Tibial artery (tissue), 4 donors: ENCODE measurements at regions not wholly inside any gene's neighbourhood (a gene's known extent, or its start where the extent isn't known, plus 50 kb on each side); places are given as distances from the start of the nearest gene placed in this dataset.

Experiments
- DNase-seq, 2 donors: peaks; one replicate each; pipeline ENCODE4 v3.0.0-alpha.2; 2019
- H3K27ac ChIP-seq, 2 donors: fragments of 200-600 bp; sonication (generic) in 1 of 2; 1 replicate in 1 of 2; 2 replicates in 1 of 2; pipeline ENCODE4 v1.5.1; 2018 to 2019; ENCODE audit warnings: mild to moderate bottlenecking in 1 of 2
- H3K27me3 ChIP-seq, 2 donors: fragments of 200-600 bp; sonication (generic) in 1 of 2; one replicate each; pipeline versions ENCODE4 v1.5.1 to v1.6.0; 2016 to 2019
- H3K36me3 ChIP-seq, 3 donors: fragments of 200-600 bp; sonication (generic) in 2 of 3; one replicate each; pipeline ENCODE4 v1.5.1; 2016 to 2019; ENCODE audit warnings: mild to moderate bottlenecking in 2 of 3
- H3K4me1 ChIP-seq, 4 donors: fragments of 200-600 bp; sonication (generic) in 2 of 4; 1 replicate in 3 of 4; 2 replicates in 1 of 4; pipeline ENCODE4 v1.5.1; 2016 to 2019
- H3K4me3 ChIP-seq, 2 donors: fragments of 200-600 bp; sonication (generic) in 1 of 2; 1 replicate in 1 of 2; 2 replicates in 1 of 2; pipeline ENCODE4 v1.5.1; 2018 to 2019; ENCODE audit warnings: mild to moderate bottlenecking in 2 of 2
- H3K9me3 ChIP-seq, 3 donors: fragments of 200-600 bp; sonication (generic) in 1 of 3; one replicate each; pipeline ENCODE4 v1.5.1; 2016 to 2019
- intact Hi-C: fragments of 100-400 bp; cut with DNase I; formaldehyde crosslinking; loops from one replicate; pipeline ENCODE4 v1.15.0; 2023; ENCODE audit warnings: low total_unique reads
- TF ChIP-seq, protein P1 (sequence below), 2 experiments: fragments of 200-600 bp in 1 of 2; fragments of 450-650 bp in 1 of 2; IDR thresholded peaks; one replicate each; pipeline ENCODE4 v1.5.1; 2017 to 2019; ENCODE audit warnings: antibody characterized with exemption in 2 of 2, mild to moderate bottlenecking in 1 of 2, moderate library complexity in 1 of 2

DNA sequence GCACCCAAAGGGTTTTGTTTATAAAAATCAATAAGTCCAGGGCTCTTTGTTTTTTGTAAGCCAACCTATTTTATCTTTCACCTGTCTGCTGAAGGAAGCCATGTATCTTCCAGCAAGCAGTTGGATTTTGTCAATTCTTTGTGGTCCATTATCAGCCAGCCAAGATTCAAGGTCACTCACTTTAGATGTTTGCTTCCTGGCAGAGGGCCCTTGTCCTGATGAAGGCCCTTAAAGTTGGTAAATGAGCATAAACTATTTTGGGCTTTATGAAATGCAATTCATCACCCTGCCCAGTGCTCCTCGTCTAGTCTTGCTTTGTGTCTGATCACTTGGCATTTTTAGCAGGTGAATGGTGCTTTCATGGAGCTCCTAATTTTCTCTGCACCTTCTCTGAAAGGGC is 1004.2 kb downstream of the GRID1 start:
- Histone ChIP-seq H3K9me3 (no peaks in the 10 kb centered on the region), H3K27me3 (no peaks in the 10 kb centered on the region), H3K36me3 (no peaks in the 10 kb centered on the region), H3K4me1 (no peaks in the 10 kb centered on the region), H3K27ac (no peak overlapping the region), H3K4me3 (no peak overlapping the region)
- DNase-seq: no peak
- TF ChIP-seq, protein P1, sequence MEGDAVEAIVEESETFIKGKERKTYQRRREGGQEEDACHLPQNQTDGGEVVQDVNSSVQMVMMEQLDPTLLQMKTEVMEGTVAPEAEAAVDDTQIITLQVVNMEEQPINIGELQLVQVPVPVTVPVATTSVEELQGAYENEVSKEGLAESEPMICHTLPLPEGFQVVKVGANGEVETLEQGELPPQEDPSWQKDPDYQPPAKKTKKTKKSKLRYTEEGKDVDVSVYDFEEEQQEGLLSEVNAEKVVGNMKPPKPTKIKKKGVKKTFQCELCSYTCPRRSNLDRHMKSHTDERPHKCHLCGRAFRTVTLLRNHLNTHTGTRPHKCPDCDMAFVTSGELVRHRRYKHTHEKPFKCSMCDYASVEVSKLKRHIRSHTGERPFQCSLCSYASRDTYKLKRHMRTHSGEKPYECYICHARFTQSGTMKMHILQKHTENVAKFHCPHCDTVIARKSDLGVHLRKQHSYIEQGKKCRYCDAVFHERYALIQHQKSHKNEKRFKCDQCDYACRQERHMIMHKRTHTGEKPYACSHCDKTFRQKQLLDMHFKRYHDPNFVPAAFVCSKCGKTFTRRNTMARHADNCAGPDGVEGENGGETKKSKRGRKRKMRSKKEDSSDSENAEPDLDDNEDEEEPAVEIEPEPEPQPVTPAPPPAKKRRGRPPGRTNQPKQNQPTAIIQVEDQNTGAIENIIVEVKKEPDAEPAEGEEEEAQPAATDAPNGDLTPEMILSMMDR (IDR thresholded peaks at IDR 0.05): no peak
- intact Hi-C loops: no loop called here

DNA sequence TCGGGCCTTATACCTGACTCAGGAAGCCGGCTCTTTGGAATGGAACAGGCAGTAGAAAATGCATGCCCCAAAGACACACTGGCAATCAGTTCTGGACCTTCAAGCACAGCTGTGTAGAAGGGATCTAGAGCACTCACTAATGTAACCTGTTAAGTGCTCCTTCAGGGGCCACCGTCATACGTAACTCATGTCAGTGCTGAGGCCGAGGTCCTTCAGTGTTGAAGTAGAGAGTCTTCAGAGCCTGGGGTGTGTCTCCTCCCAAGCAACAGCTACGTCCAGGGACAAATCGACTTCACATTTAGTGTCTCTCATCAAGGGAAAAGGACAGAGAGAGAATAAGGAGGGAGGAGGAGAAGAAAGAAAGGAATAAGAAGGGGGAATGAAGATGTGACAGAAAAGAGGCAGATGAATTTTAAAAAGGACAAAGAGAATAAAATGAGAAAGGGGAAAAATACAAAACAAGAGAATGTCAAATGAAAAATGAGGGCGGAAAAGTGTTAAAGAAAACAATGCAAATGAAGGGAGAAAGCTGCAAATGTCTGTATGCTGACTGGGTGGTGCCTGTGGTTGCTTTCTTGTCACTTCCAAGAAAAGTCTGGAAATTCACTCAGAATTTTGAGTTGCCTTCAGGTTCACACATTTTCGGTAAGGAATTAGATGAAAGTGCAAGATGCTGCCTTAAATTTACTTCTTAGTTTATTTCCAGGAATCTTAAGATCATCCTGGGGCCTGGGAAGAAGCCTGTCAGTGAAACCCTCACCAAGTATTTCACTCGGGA is 989.4 kb downstream of the GRID1 start:
- H3K4me3 ChIP-seq: no peak overlapping the region
- no peaks in the 10 kb centered on the region for H3K4me1 ChIP-seq
- TF ChIP-seq, protein P1 (IDR thresholded peaks at IDR 0.05): no peak
- DNase-seq: no peak
- H3K9me3 ChIP-seq: no peaks in the 10 kb centered on the region
- no peak overlapping the region for H3K27ac ChIP-seq
- intact Hi-C loops: no loop called here
- no peaks in the 10 kb centered on the region for H3K36me3 ChIP-seq
- no peaks in the 10 kb centered on the region for H3K27me3 ChIP-seq

DNA sequence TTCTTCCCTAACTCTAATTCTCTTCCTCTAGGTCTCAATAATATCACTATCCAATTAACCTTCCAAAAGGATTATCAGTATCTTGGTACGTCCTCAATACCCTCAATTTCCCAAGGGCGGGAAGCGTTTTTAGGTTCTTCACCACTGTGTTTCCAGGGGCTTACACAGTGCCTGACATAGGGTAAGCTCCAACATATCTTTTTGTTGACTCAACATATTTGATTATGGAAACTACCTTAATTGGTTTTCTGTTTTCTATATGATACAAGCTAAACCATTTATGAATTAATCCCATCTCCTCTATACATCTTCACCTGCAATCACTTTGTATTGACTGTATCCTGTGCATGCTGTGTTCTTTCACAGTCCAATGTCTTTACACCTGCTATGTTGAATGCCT is 987.3 kb downstream of the GRID1 start:
- intact Hi-C loops: no loop called here
- DNase-seq: no peak
- TF ChIP-seq, protein P1 (IDR thresholded peaks at IDR 0.05): no peak

DNA sequence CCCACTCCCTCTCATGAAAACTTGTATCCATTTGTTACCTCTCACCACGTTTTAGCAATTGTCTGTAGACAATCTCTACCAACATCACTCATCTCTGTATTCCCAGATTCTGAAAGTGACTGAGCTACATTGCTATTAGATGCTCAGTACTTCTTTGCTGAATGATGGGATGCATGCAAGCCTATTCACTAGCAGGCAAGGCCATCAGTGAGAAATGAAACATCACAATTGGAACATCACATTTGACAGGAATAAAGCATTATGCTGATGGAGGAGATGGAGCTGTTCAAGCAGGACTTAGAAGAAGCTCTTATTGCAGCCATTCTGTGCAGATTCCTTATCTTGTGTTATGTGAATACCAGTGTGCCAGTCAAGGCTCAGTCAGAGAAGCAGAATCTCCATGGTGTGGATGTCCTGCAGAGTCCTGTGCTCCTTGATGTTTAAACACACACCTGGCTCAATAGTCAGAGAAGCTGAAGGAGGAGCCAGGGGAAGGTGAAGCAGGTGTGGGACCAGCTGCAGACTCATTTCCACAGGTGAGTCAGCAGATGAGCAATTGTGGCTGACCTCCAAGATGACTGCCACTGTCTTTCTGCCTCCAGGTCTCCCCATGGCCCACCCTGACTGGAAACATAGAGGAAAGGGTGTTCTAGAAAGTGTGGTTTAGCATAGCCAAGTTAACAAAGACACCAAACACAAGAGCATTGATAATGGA is 965.5 kb downstream of the GRID1 start:
- TF ChIP-seq, protein P1 (IDR thresholded peaks at IDR 0.05): no peak
- Histone ChIP-seq H3K27me3 (no peaks in the 10 kb centered on the region), H3K36me3 (no peaks in the 10 kb centered on the region), H3K27ac (no peak overlapping the region), H3K4me1 (no peaks in the 10 kb centered on the region), H3K9me3 (no peaks in the 10 kb centered on the region), H3K4me3 (no peak overlapping the region)
- intact Hi-C loops: no loop called here
- no peak for DNase-seq

More for the DNA sequence above, 987.3 kb downstream of the GRID1 start:
- Histone ChIP-seq H3K27me3 (no peaks in the 10 kb centered on the region), H3K4me1 (no peaks in the 10 kb centered on the region), H3K9me3 (no peaks in the 10 kb centered on the region), H3K36me3 (no peaks in the 10 kb centered on the region), H3K4me3 (no peak overlapping the region), H3K27ac (no peak overlapping the region)

DNA sequence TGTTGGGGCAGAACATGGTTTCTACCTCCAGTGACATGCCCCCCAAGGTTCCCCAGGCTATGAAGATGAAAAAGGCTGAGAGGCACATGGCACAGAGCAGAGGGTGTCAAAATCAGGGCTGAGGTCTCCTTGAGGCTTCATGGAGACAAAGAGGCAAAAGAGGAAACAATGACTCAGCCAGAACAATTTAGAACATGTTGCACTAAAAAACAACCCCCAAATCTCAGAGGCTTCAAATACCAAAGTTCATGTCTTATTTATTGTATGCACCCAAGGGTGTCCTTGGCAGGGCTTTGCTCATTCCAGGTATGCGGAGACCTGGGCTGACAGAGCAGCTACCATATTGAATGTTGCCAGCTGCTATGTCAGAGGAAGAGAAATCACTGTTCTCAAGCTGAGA is 964.1 kb downstream of the GRID1 start:
- no peaks in the 10 kb centered on the region for H3K27me3 ChIP-seq
- H3K4me3 ChIP-seq: no peak overlapping the region
- no peak overlapping the region for H3K27ac ChIP-seq
- DNase-seq: no peak
- no peaks in the 10 kb centered on the region for H3K36me3 ChIP-seq
- H3K9me3 ChIP-seq: no peaks in the 10 kb centered on the region
- intact Hi-C loops: no loop called here
- no peaks in the 10 kb centered on the region for H3K4me1 ChIP-seq
- TF ChIP-seq, protein P1 (IDR thresholded peaks at IDR 0.05): no peak
